Stimulated activated CD4-positive, alpha-beta T cell treated with anti-CD3 and anti-CD28 coated beads, Interleukin-2, amount 100 ng/mL, for 48 hours (primary cell): ENCODE measurements at regions not wholly inside any gene's neighbourhood (a gene's known extent, or its start where the extent isn't known, plus 50 kb on each side); places are given as distances from the start of the nearest gene placed in this dataset.
A peak's percentile ranks its signal among the peaks of the same experiment; 100 is the strongest.

Experiments used
- DNase-seq, 2 donors: peaks; one replicate each; pipeline ENCODE4 v3.0.0-alpha.2; 2020

- no peak for DNase-seq
Observed at GRCh38 chr3:193938613-193939012, 197.3 kb upstream of the HES1 start.

DNA sequence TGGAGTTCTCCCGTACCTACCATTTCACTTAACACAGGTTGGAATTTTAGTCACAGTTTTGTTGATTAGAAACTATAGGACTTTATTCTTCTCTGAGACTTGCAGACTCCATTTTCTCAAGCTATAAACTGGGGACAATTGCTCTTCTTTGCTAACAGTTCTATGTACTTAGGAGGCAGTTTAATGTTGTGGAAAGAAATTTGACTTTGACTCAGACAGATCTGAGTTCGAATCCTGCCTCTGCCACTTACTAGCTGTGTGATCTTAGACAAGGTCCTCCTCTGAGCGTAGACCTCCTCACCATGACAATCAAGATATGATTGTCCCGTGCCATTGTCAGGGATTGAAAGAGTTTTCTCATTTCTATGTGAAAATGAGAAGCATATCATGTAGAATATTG lies 196.4 kb upstream of the HES1 start:
- no peak for DNase-seq

DNA sequence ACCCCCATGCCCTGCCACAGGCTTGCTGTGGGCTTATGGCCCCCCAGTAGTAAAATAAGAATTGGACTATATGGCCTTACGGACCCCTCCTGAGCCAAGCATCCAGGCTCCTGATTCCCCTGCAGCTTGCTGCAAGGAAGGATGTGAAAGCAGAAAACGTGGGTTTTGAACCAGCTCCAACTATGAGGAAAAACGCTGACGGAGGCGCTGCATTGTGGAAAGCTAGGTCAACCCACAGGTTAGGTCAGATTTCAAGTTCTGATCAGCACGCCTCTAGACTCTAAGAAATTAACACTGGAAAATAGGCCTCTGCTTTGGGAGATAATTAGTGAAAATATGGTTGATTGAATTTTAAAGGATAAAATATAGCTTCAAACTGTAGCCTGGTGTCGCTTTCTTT lies 195.4 kb upstream of the HES1 start:
- no peak for DNase-seq

- no peak for DNase-seq
Observed at GRCh38 chr3:193941486-193941885, 194.5 kb upstream of the HES1 start.

- DNase-seq: no peak
Observed at GRCh38 chr3:193942516-193943055, 193.4 kb upstream of the HES1 start.

- DNase-seq: no peak
Observed at GRCh38 chr3:193943200-193943599, 192.7 kb upstream of the HES1 start.

- no peak for DNase-seq
Observed at GRCh38 chr3:193943851-193944517, 192.0 kb upstream of the HES1 start.

GRCh38 chr3:193944518-193944884 lies 191.4 kb upstream of the HES1 start:
- DNase-seq: no peak

GRCh38 chr3:193945143-193945542 lies 190.8 kb upstream of the HES1 start:
- DNase-seq: no peak

DNA sequence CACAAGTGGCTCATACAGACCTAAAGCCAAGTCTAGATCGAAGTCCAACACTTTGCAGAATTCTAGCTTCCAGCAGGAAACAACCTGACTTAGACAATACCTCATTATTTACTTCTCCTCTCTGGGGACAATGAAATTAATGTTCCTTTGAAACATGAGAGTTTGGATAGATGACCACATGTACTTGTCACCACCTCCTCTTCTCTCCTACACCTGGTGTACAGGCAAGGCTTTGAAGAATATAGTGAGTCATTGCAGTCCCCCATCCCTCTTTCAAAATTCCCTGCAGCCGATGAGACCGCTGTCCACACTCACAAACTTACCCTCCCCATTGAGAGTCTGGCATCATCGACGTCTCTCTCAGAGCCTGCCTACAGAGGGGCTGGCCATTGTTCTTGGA lies 189.0 kb upstream of the HES1 start:
- DNase-seq: no peak

DNA sequence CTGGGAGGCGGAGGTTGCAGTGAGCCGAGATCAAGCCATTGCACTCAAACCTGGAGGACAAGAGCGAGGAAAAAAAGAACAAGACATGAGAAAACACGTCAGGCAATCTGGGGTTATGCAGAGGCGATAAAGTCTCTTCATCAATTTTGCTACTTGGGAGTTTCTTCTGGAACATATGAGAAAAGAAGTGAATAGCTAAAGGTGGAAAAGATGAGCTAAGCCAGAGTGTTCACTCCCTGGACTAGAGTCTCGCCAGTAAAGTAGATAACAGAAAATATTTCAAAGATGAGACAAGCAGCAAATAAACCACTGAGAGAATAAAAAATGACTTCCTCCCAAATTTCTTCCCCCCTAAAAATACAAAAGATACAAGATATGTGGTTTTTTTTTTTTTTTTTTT lies 188.4 kb upstream of the HES1 start:
- no peak for DNase-seq

DNA sequence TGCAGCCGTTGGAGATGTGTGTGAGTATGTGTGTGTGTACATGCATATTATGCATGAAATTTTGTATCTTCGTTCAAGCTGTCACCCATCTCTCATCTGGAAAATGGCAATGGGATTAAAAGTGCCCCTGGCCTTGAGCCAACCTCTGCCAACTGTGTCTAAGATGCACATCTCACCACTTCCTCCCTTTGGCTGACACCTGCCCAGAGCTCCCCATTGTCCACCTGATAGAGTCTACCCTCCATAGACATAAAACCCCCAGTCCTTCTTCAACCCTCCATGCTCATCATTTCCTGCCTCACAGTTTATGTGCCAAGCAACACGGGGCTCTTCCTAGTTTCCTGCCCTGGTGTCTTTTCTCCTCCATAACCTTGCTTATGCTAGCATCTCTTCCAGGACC lies 187.5 kb upstream of the HES1 start:
- no peak for DNase-seq

DNA sequence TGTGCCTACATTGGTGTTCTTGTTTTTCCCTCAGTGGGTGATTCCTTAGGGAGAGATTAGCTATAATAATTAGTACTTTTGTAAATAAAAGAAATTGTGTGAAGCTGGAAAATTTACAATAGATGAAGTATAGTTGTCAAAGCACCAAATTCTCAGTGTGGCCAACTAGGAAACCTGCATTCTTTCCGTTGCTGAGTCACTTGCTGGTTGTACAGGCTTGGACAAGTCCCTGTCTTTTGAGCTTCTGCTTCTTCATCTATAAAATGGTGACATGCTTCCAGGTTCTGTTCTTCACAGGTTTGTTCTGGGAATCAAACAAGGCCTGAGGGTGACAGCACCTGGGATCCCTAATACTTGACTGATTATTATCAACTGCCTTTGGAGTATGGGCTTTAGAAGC lies 184.1 kb upstream of the HES1 start:
- DNase-seq: no peak

DNA sequence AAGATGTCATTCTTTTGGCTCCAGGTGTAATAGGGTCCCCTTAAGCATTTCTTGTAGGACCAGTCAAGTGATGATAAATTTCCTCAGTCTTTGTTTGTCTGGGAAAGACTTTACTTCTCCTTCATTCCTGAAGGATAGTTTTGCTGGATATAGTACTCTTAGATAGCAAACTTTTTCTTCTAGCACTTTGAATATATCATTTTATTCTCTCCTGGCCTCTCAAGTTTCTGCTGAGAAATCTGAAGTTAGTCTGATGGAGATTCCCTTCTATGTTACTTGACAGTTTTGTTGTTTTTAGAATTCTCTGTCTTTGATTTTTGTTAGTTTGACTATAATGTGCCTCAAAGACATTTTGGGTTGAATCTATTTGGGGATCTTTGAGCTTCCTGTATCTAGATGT lies 181.2 kb upstream of the HES1 start:
- no peak for DNase-seq

DNA sequence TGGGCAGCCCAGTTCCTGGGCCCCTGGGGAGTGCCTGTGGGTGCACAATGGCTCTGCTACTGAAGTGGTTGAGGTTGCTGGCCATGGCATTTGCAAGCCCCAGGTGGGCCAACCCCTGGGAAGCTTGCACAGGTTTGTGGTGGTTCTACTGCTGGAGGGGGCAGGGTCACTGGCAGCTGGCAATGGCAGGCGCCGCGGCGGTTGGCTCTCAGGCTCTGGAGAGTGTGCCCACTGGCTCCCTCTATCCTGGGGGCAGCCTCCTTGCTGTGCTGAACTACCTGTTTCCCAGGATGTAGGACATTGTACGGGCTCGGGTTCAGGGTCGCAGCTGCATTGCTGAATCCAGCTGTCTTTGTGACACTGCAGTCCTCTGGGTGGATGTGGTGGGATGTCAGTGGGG lies 180.2 kb upstream of the HES1 start:
- no peak for DNase-seq

DNA sequence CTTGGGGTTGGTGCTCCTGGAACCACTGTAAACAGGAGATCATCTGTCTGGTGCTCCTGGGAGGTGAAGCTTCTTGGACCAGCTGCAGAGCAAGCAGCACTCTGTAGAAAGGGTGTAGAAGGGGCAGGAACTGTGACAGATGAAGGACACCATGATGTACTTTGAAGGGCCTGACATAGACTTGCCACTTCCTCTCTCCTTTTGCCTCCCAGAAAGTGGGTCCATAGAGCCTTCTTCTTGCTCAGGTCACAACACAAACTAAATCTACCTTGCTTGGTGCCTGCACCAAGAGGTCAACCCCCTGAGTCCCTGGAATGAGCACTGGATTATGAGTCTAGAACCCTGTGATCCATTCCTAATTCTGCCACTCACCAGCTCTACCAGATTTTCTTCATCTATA lies 176.1 kb upstream of the HES1 start:
- no peak for DNase-seq

- DNase-seq: no peak
Observed at GRCh38 chr3:193960487-193961274, 175.3 kb upstream of the HES1 start.

- peak in 1 of 2 donors; percentile 6 for DNase-seq
Observed at GRCh38 chr3:193962986-193963685, 172.8 kb upstream of the HES1 start.

- no peak for DNase-seq
Observed at GRCh38 chr3:193963808-193964516, 172.0 kb upstream of the HES1 start.

- DNase-seq: no peak
Observed at GRCh38 chr3:193964517-193964880, 171.4 kb upstream of the HES1 start.

DNA sequence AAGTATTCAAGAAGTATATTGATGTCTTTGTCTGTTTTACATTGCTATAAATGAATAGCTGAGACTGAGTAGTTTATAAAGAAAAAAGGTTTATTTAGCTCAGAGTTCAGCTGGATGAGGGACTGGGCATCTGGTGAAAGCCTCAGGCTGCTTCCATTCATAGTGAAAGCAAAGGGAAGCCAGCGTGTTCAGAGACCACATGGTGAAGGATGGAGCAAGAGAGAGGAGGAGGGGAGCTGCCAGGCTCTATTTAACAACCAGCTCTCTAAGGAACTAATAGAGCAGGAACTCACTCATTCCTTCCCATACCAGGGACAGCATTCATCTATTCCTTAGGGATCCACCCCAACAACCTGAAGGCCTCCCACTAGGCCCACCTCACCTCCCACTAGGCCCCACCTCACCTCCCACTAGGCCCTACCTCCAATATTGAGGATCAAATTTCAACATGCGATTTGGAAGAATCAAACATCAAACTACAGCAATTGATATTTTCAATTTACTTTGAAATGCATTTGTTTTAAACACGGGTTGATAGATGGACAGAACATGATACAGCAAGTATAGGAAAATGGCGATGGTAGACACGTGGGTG lies 167.5 kb upstream of the HES1 start:
- DNase-seq: no peak

DNA sequence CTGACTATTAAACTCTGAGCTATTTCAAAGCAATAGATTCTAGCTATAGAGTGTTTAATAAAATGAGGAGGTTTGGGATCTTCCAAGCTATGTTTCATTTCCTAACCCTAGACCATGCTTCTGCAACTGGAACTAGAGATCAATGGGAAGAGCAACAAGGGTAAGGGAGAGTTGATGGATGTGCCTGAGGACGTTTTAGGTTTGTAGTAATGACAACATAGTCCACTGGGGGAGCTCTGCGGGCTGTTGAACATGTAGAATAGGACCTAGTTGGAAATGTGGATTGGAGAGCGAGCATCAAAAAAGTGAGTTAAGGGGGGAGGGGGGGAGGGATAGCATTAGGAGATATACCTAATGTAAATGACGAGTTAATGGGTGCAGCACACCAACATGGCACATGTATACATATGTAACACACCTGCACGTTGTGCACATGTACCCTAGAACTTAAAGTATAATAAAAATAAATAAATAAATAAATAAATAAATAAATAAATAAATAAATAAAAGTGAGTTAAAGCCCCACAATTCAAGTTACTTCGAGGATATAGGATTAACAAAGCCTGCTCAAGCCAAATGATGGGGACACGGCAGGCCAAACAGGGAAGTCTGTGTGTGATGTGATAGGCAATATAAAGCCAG lies 165.7 kb upstream of the HES1 start:
- peak in 1 of 2 donors; percentile 28 for DNase-seq
